K562 (cell line): ENCODE measurements at regions not wholly inside any gene's neighbourhood (a gene's known extent, or its start where the extent isn't known, plus 50 kb on each side); places are given as distances from the start of the nearest gene placed in this dataset.

Experiments used
- ATAC-seq: fragments of 200-7000 bp; cut with Tn5 transposase; 3 replicates; pipeline ENCODE4 v1.9.1; 2020; ENCODE audit warnings: moderate library complexity
- BruUV-seq: library from RNA; stranded (reverse); fragments of 400-500 nt; replicated peaks from 2 replicates; lab custom pipeline; 2021; lab: Mats Ljungman, UMichigan
- CTCF ChIA-PET: fragments of 300-600 bp; formaldehyde crosslinking; extraction: SDS; loops from one replicate; lab custom pipeline; 2021; ENCODE audit warnings: low intra/inter-chr PET ratio; lab: Yijun Ruan, JAX
- POLR2A ChIA-PET: fragments of 300-600, 350-650 bp; sonication (Branson Sonifier 250); formaldehyde crosslinking; extraction: SDS; loops from one replicate; lab custom pipeline; 2021; ENCODE audit warnings: antibody characterized with exemption, inconsistent platforms; lab: Yijun Ruan, JAX
- DNase-seq, 4 experiments: peaks; one replicate each; pipeline versions ENCODE4 v3.0.0 to v3.0.0-alpha.2; 2011 to 2018; ENCODE audit warnings: low spot score in 3 of 4, mixed read lengths in 3 of 4; ENCODE audit errors: extremely low read depth in 1 of 4
- FAIRE-seq: peaks from 2 replicates; lab custom pipeline; 2011; peaks lifted over from hg19 to GRCh38; lab: Jason Lieb, UNC
- H2AFZ ChIP-seq: 2 replicates; pipeline ENCODE4 v1.6.0; 2011; ENCODE audit warnings: low read depth, low read length, control low read depth, inconsistent platforms
- H3K27ac ChIP-seq: fragments of 200-600 bp; 3 replicates; pipeline ENCODE4 v1.8.0; 2011; ENCODE audit warnings: low read depth, mild to moderate bottlenecking, control low read depth, inconsistent platforms, low read length, moderate library complexity, mixed read lengths; ENCODE audit errors: extremely low read depth
- H3K27me3 ChIP-seq, 2 experiments: fragments of 300-600 bp in 1 of 2; 2 replicates in 1 of 2; 3 replicates in 1 of 2; pipeline versions ENCODE4 v1.6.0 to v1.8.0; 2011; ENCODE audit warnings: inconsistent platforms in 2 of 2, low read length in 2 of 2, mild to moderate bottlenecking in 1 of 2, mixed read lengths in 1 of 2, moderate library complexity in 1 of 2; ENCODE audit not compliant: control insufficient read depth in 2 of 2, insufficient read depth in 2 of 2
- H3K36me3 ChIP-seq: fragments of 300-600 bp; 3 replicates; pipeline ENCODE4 v1.8.0; 2011; ENCODE audit warnings: mild to moderate bottlenecking, low read length, inconsistent platforms; ENCODE audit not compliant: control insufficient read depth, insufficient read depth
- H3K4me1 ChIP-seq, 2 experiments: fragments of 200-600 bp in 1 of 2; replicated peaks in 1 of 2; 2 replicates in 1 of 2; 3 replicates in 1 of 2; pipeline versions ENCODE4 v1.5.1 to v1.8.0; 2011; ENCODE audit warnings: inconsistent platforms in 2 of 2, low read length in 2 of 2, mild to moderate bottlenecking in 1 of 2, mixed read lengths in 1 of 2, moderate library complexity in 1 of 2; ENCODE audit not compliant: control insufficient read depth in 2 of 2, insufficient read depth in 2 of 2
- H3K4me2 ChIP-seq: 2 replicates; pipeline ENCODE4 v1.6.1; 2011; ENCODE audit warnings: low read length, control low read depth, inconsistent platforms, mixed read lengths; ENCODE audit not compliant: insufficient read depth
- H3K4me3 ChIP-seq: fragments of 200-600 bp; sonication (generic), shearing (Covaris generic); 2 replicates; pipeline ENCODE4 v1.5.1; 2016; ENCODE audit warnings: control low read depth, inconsistent platforms
- H3K79me2 ChIP-seq: fragments of 200-600 bp; 3 replicates; pipeline ENCODE4 v1.8.0; 2011; ENCODE audit warnings: low read length, inconsistent platforms; ENCODE audit not compliant: control insufficient read depth, insufficient read depth
- H3K9ac ChIP-seq, 2 experiments: 2 replicates each; pipeline versions ENCODE4 v1.6.0 to v1.6.1; 2011; ENCODE audit warnings: low read depth in 2 of 2, low read length in 2 of 2, control low read depth in 1 of 2, inconsistent platforms in 1 of 2, mild to moderate bottlenecking in 1 of 2, mixed read lengths in 1 of 2; ENCODE audit not compliant: insufficient read depth in 1 of 2
- H3K9me1 ChIP-seq: one replicate; pipeline ENCODE4 v1.6.0; 2011; ENCODE audit warnings: inconsistent platforms, mild to moderate bottlenecking, low read length, moderate library complexity; ENCODE audit not compliant: control insufficient read depth, insufficient read depth
- H3K9me3 ChIP-seq: replicated peaks from 2 replicates; pipeline ENCODE4 v1.5.1; 2011; ENCODE audit warnings: low read depth, low read length, inconsistent platforms; ENCODE audit not compliant: control insufficient read depth, insufficient read depth
- H4K20me1 ChIP-seq: replicated peaks from 2 replicates; pipeline ENCODE4 v1.6.1; 2011; ENCODE audit warnings: low read length, inconsistent platforms, mixed read lengths; ENCODE audit not compliant: control insufficient read depth, insufficient read depth
- CAMTA2 ChIP-seq: fragments of 250-450 bp; sonication (Bioruptor Pico); conservative IDR thresholded peaks from 2 replicates; pipeline ENCODE4 v1.5.1; 2022
- ELF1 ChIP-seq: fragments of 200-800 bp; sonication (Bioruptor generic); IDR thresholded peaks from 2 replicates; pipeline ENCODE4 v1.6.1; 2016; ENCODE audit warnings: missing genetic modification characterization, missing compliant biosample characterization
- MTA2 ChIP-seq: fragments of 450-650 bp; IDR thresholded peaks from 2 replicates; pipeline ENCODE4 v1.6.1; 2016; ENCODE audit warnings: low read depth
- NR2F6 ChIP-seq: fragments of 450-650 bp; formaldehyde crosslinking; IDR thresholded peaks from 2 replicates; pipeline ENCODE4 v1.4.0; 2020; ENCODE audit warnings: mild to moderate bottlenecking
- NR4A1 ChIP-seq, 2 experiments: fragments of 250-450 bp in 1 of 2; fragments of 450-650 bp in 1 of 2; sonication (Bioruptor Pico) in 1 of 2; IDR thresholded peaks; 2 replicates each; pipeline versions ENCODE4 v1.4.0 to v1.6.1; 2016 to 2020; ENCODE audit warnings: mild to moderate bottlenecking in 2 of 2, missing compliant biosample characterization in 1 of 2, missing genetic modification characterization in 1 of 2, moderate library complexity in 1 of 2
- RFX1 ChIP-seq: fragments of 450-650 bp; IDR thresholded peaks from 2 replicates; pipeline ENCODE4 v1.6.1; 2016; ENCODE audit warnings: mild to moderate bottlenecking, moderate library complexity
- SIRT6 ChIP-seq: IDR thresholded peaks from one replicate; pipeline ENCODE4 v1.6.1; 2012; ENCODE audit warnings: low read depth, mild to moderate bottlenecking, control low read depth, inconsistent platforms, low read length, moderate library complexity
- TFAM ChIP-seq: fragments of 250-450 bp; sonication (Bioruptor Pico); conservative IDR thresholded peaks from 2 replicates; pipeline ENCODE4 v1.5.0; 2021; ENCODE audit warnings: mild to moderate bottlenecking, moderate library complexity
- ZNF3 ChIP-seq: fragments of 250-450 bp; sonication (Bioruptor Pico); IDR thresholded peaks from 2 replicates; pipeline ENCODE4 v1.5.0; 2021; ENCODE audit warnings: mild to moderate bottlenecking, moderate library complexity
- WGBS: fragments of 100-300 bp; shearing (Covaris generic); methylation state at CpG from one replicate; pipeline ENCODE4 v1.1.6; 2016; ENCODE audit warnings: low coverage, mixed read lengths; ENCODE audit not compliant: insufficient coverage; ENCODE audit errors: missing lambda C conversion rate; 5-methylcytosine and 5-hydroxymethylcytosine counted together
- in situ Hi-C: fragments of 300-500 bp; cut with MboI; formaldehyde crosslinking; loops from 4 replicates; pipeline ENCODE4 v1.15.0; 2018; ENCODE audit warnings: inconsistent platforms, mixed read lengths
- intact Hi-C: fragments of 100-400 bp; cut with micrococcal nuclease; formaldehyde crosslinking; loops from 2 replicates; pipeline ENCODE4 v1.14.2; 2022
- TF ChIP-seq, protein P1 (sequence below): fragments of 450-650 bp; IDR thresholded peaks from 2 replicates; pipeline ENCODE4 v1.6.1; 2016; ENCODE audit warnings: missing biosample characterization, missing genetic modification characterization
- TF ChIP-seq, protein P2 (sequence below): fragments of 450-650 bp; formaldehyde crosslinking; IDR thresholded peaks from 2 replicates; pipeline ENCODE4 v1.4.0; 2020; ENCODE audit warnings: mild to moderate bottlenecking, mixed read lengths
- TF ChIP-seq, protein P3 (sequence below): fragments of 450-650 bp; formaldehyde crosslinking; IDR thresholded peaks from 2 replicates; pipeline ENCODE4 v1.4.0; 2022; ENCODE audit warnings: missing genetic modification characterization
- TF ChIP-seq, protein P4 (sequence below): fragments of 250-450 bp; sonication (Bioruptor Pico); IDR thresholded peaks from 2 replicates; pipeline ENCODE4 v1.4.0; 2020; ENCODE audit warnings: mild to moderate bottlenecking, moderate library complexity

DNA sequence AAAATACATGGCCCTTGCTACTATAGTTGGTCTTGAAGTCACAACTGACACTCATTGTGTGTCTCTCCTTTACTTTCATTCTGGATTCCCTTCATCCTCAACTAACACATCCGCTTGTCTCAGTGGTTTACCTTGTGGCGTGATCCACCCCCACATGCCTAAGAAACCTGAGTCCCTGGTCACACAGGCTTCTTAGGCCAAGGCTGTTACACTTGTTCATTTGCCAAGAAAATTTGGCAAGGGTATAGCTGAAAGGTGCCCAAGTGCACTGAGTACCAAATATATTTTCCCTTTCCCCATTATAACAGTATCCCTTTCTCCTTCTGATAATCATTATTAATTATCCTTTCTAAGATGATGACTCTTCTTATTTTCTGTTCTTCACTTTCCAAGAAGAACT, 207.6 kb upstream of the STAC start (continued):
- TF ChIP-seq NR4A1 (CRISPR knock-in tag; IDR thresholded peaks at IDR 0.05) (no peak), NR4A1 (tag; IDR thresholded peaks at IDR 0.05) (no peak)
- TF ChIP-seq, all 486 proteins: peak for 0

DNA sequence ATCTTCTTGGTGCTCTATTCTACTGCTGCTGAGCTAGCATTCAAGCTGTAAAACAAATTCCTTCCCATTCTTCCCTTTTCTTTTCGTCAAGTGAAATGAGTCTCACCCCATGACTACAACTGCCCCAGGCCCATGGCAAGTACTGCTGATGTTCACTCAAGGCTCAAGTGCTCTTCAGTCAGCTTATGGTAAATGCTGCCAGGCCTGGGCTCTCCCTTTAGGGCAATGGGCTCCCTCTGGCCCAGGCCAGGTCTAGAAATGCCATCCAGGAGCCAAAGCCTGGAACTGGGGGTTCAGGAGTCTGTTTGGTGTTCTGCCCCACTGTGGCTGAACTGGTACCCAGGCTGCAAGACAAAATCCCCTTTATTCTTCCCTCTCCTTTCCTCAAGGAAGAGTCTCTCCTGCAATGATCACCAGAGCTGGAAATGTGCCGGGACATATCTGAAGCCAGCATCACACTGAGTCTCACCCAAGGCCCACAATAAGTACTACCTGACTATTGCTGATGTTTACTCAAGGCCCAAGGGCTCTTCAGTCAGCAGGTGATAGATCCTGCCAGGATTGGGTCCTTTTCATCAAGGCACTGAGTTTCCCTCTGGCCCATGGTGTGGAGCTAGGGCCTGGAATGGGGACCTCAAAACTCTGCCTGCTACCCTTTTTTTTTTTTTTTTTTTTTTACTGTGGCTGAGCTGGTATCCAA, 205.0 kb upstream of the STAC start:
- POLR2A ChIA-PET = no interaction called here

More for the DNA sequence above, 205.0 kb upstream of the STAC start:
- intact Hi-C loops = no loop called here
- H4K20me1 ChIP-seq = no peaks in the 10 kb centered on the region
- 0% methylated on average over 2 of the region's 2 CpGs for WGBS
- TF ChIP-seq ELF1 (tag) (no peak), MTA2 (no peak), ZNF3 (CRISPR knock-in tag) (no peak), NR4A1 (CRISPR knock-in tag; IDR thresholded peaks at IDR 0.05) (no peak), NR4A1 (tag; IDR thresholded peaks at IDR 0.05) (no peak), RFX1 (no peak), NR2F6 (CRISPR knock-in tag) (no peak), TFAM (CRISPR knock-in tag) (no peak), SIRT6 (no peak), CAMTA2 (no peak)
- TF ChIP-seq, protein P1, sequence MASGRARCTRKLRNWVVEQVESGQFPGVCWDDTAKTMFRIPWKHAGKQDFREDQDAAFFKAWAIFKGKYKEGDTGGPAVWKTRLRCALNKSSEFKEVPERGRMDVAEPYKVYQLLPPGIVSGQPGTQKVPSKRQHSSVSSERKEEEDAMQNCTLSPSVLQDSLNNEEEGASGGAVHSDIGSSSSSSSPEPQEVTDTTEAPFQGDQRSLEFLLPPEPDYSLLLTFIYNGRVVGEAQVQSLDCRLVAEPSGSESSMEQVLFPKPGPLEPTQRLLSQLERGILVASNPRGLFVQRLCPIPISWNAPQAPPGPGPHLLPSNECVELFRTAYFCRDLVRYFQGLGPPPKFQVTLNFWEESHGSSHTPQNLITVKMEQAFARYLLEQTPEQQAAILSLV = no peak
- TF ChIP-seq, protein P2, sequence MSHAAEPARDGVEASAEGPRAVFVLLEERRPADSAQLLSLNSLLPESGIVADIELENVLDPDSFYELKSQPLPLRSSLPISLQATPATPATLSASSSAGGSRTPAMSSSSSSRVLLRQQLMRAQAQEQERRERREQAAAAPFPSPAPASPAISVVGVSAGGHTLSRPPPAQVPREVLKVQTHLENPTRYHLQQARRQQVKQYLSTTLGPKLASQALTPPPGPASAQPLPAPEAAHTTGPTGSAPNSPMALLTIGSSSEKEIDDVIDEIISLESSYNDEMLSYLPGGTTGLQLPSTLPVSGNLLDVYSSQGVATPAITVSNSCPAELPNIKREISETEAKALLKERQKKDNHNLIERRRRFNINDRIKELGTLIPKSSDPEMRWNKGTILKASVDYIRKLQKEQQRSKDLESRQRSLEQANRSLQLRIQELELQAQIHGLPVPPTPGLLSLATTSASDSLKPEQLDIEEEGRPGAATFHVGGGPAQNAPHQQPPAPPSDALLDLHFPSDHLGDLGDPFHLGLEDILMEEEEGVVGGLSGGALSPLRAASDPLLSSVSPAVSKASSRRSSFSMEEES (CRISPR knock-in tag) = no peak
- TF ChIP-seq, protein P3, sequence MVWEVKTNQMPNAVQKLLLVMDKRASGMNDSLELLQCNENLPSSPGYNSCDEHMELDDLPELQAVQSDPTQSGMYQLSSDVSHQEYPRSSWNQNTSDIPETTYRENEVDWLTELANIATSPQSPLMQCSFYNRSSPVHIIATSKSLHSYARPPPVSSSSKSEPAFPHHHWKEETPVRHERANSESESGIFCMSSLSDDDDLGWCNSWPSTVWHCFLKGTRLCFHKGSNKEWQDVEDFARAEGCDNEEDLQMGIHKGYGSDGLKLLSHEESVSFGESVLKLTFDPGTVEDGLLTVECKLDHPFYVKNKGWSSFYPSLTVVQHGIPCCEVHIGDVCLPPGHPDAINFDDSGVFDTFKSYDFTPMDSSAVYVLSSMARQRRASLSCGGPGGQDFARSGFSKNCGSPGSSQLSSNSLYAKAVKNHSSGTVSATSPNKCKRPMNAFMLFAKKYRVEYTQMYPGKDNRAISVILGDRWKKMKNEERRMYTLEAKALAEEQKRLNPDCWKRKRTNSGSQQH (CRISPR knock-in tag) = no peak
- TF ChIP-seq, protein P4, sequence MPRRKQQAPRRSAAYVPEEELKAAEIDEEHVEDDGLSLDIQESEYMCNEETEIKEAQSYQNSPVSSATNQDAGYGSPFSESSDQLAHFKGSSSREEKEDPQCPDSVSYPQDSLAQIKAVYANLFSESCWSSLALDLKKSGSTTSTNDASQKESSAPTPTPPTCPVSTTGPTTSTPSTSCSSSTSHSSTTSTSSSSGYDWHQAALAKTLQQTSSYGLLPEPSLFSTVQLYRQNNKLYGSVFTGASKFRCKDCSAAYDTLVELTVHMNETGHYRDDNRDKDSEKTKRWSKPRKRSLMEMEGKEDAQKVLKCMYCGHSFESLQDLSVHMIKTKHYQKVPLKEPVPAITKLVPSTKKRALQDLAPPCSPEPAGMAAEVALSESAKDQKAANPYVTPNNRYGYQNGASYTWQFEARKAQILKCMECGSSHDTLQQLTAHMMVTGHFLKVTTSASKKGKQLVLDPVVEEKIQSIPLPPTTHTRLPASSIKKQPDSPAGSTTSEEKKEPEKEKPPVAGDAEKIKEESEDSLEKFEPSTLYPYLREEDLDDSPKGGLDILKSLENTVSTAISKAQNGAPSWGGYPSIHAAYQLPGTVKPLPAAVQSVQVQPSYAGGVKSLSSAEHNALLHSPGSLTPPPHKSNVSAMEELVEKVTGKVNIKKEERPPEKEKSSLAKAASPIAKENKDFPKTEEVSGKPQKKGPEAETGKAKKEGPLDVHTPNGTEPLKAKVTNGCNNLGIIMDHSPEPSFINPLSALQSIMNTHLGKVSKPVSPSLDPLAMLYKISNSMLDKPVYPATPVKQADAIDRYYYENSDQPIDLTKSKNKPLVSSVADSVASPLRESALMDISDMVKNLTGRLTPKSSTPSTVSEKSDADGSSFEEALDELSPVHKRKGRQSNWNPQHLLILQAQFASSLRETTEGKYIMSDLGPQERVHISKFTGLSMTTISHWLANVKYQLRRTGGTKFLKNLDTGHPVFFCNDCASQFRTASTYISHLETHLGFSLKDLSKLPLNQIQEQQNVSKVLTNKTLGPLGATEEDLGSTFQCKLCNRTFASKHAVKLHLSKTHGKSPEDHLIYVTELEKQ (CRISPR knock-in tag) = no peak
- H2AFZ ChIP-seq = no peak overlapping the region
- FAIRE-seq = no peak
- no peaks in the 10 kb centered on the region for H3K9me1 ChIP-seq
- no TSS peak for BruUV-seq
- no peaks in the 10 kb centered on the region for H3K27me3 ChIP-seq
- 0 out of 2 replicates have a peak, but pooled peaks cover 2% of the 10 kb centered on the region for H3K9me3 ChIP-seq
- in situ Hi-C loops = no loop called here
- CTCF ChIA-PET = no interaction called here
- no peak overlapping the region for H3K27ac ChIP-seq
- H3K36me3 ChIP-seq = no peaks in the 10 kb centered on the region
- no peak for DNase-seq
- no peaks in the 10 kb centered on the region for H3K79me2 ChIP-seq
- no peak for ATAC-seq
- H3K4me2 ChIP-seq = no peak overlapping the region
- no peak overlapping the region for H3K9ac ChIP-seq
- H3K4me3 ChIP-seq = no peak overlapping the region
- no peaks in the 10 kb centered on the region for H3K4me1 ChIP-seq
